ENCODE measurements at regions not wholly inside any gene's neighbourhood (a gene's known extent, or its start where the extent isn't known, plus 50 kb on each side); places are given as distances from the start of the nearest gene placed in this dataset.
A peak's percentile ranks its signal among the peaks of the same experiment; 100 is the strongest.

DNA sequence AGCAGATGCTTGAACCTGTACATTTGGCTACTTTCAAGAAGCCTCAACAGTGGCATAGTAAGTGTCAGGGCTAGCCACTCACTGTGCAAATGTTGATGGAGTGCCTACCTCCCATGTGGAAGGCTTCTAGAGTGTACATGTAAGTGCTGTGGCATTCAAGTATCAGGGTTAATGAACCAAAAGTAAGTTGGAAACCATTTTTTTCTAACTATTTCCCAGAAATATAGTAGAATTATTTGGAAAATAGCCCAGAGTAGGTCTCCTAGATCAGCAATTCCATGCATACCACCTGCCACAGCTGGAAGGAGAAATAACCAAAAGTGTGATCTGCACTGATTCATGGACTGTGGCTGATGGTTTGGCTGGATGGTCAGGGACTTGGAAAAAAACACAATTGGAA is 53.3 kb downstream of the FOXD1 start:
- H3K4me3 Mint-ChIP-seq, result no peak overlapping the region
- DNase-seq (no peak), ATAC-seq (ENCODE audit: low read depth in 2 of 2) (no peak)
- Histone ChIP-seq H3K4me1 (ENCODE audit: control insufficient read depth, insufficient read depth, low read length, poor library complexity, severe bottlenecking) (no peaks in the 10 kb centered on the region), H3K9me3 (ENCODE audit: control insufficient read depth in 2 of 2, low read length in 2 of 2) (no peaks in the 10 kb centered on the region), H3K4me3 (ENCODE audit: low read depth, low read length) (no peak overlapping the region), H3K27me3 (ENCODE audit: control insufficient read depth, insufficient read depth, low read length) (peaks cover 22% of the 10 kb centered on the region), H3K36me3 (ENCODE audit: control insufficient read depth, insufficient read depth, low read length) (no peaks in the 10 kb centered on the region), H3K27ac (ENCODE audit: insufficient read depth, low read length, poor library complexity, severe bottlenecking) (no peak overlapping the region)
- no peak overlapping the region for H3K27ac Mint-ChIP-seq
- H3K36me3 Mint-ChIP-seq, result no peaks in the 10 kb centered on the region
- peaks cover 40% of the 10 kb centered on the region for H3K27me3 Mint-ChIP-seq
- peaks cover 0 to 4% (median 0%) of the 10 kb centered on the region in 7 donors for H3K9me3 Mint-ChIP-seq
- H3K4me1 Mint-ChIP-seq, result no peaks in the 10 kb centered on the region

DNA sequence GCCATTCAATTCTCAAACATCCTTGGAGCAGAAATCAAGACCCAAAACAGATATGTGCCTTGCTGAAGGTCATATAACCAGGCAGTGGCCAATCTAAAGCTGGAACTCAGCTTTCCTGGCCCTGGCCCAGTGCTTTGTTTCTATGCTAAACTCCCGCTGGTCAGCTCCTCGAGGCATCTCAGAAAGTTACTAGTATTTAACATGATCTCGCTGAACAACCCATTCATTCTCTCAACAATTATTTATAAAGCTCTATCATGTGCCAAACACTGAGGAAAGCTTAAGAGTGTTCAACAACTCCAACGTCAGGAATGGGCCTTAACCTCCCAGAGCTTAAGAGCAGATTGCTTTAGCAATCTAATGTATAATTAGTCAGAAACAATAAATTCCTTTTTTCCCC is 54.0 kb downstream of the FOXD1 start:
- peaks cover 43% of the 10 kb centered on the region for H3K27me3 Mint-ChIP-seq
- no peak for DNase-seq
- H3K4me3 Mint-ChIP-seq, result no peak overlapping the region

DNA sequence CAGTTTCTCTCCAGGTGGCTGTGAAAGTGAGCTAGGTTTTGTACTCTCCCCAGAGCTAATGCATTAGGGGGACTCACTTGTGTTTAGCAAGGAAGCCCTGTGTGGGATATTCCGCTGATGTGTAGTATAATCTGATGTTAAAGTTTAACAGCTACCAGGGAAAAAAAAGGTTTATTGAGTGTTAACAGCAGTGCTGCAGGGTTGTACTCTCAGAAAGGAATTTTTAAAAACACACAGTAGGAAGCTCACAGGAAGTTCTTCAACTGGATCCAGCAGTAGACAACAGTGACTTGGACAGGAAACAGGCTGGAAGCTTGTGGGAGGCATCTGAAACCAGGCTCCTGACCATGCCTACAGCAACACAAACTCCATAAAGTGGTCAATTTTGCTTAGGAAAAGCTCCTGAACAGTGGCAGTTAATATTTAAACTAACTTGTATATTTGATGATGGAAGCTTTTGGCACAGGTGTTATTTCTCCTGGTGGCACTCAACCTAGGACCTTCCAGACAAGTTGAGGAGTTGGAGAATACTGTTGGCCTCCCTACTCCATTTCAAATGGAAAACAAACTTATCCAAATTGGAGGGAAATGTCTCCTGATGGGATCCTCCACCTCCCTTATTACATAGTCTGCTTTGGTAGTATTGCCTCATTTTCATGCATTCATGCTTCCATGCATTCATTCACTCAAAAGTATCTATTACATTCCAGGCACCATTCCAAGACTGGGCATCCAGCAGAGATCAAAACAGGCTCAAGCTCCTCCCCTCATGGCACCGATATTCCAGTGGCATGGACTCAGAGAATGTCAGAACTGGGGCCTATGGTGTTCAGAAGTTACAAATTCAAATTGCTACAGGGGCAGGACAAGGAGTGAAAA is 54.7 kb downstream of the FOXD1 start:
- DNase-seq, result no peak
- Histone ChIP-seq H3K36me3 (ENCODE audit: control insufficient read depth, insufficient read depth, low read length) (no peaks in the 10 kb centered on the region), H3K27me3 (ENCODE audit: control insufficient read depth, insufficient read depth, low read length) (peaks cover 19% of the 10 kb centered on the region), H3K9me3 (ENCODE audit: control insufficient read depth in 2 of 2, low read length in 2 of 2) (no peaks in the 10 kb centered on the region), H3K4me1 (ENCODE audit: control insufficient read depth, insufficient read depth, low read length, poor library complexity, severe bottlenecking) (no peaks in the 10 kb centered on the region), H3K27ac (ENCODE audit: insufficient read depth, low read length, poor library complexity, severe bottlenecking) (no peak overlapping the region), H3K4me3 (ENCODE audit: low read depth, low read length) (no peak overlapping the region)
- Mint-ChIP-seq H3K27me3 (peaks cover 43% of the 10 kb centered on the region), H3K9me3 (peaks cover 0 to 4% (median 0%) of the 10 kb centered on the region in 7 donors), H3K4me1 (no peaks in the 10 kb centered on the region), H3K27ac (no peak overlapping the region), H3K36me3 (no peaks in the 10 kb centered on the region), H3K4me3 (no peak overlapping the region)
- no peak for ATAC-seq (ENCODE audit: low read depth in 2 of 2)

More for the DNA sequence above, 54.0 kb downstream of the FOXD1 start:
- Histone ChIP-seq H3K4me3 (ENCODE audit: low read depth, low read length) (no peak overlapping the region), H3K27me3 (ENCODE audit: control insufficient read depth, insufficient read depth, low read length) (peaks cover 19% of the 10 kb centered on the region), H3K36me3 (ENCODE audit: control insufficient read depth, insufficient read depth, low read length) (no peaks in the 10 kb centered on the region), H3K4me1 (ENCODE audit: control insufficient read depth, insufficient read depth, low read length, poor library complexity, severe bottlenecking) (no peaks in the 10 kb centered on the region), H3K9me3 (ENCODE audit: control insufficient read depth in 2 of 2, low read length in 2 of 2) (no peaks in the 10 kb centered on the region), H3K27ac (ENCODE audit: insufficient read depth, low read length, poor library complexity, severe bottlenecking) (no peak overlapping the region)
- Mint-ChIP-seq H3K36me3 (no peaks in the 10 kb centered on the region), H3K9me3 (peaks cover 0 to 4% (median 0%) of the 10 kb centered on the region in 7 donors), H3K4me1 (no peaks in the 10 kb centered on the region), H3K27ac (no peak overlapping the region)
- ATAC-seq (ENCODE audit: low read depth in 2 of 2), result no peak

DNA sequence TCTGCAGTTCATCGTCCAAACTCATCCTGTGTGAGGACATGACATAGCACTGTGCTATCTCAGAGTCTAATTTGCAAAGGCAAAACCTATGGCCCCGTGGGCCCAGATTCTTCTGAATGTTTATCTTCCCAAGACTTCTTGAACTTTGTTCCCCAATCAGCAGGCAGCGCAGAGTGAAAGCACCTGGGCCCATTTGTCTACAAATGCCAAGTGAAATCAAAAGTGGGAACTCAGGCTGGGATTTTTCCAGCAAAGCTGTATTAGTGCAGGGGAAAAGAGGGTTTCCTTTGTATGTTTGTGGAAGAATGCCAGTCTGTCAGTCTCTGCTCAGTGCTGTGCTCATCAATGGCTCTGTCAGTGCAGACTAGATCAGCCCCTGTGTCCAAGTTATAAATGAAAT is 55.8 kb downstream of the FOXD1 start:
- Histone ChIP-seq H3K9me3 (ENCODE audit: control insufficient read depth in 2 of 2, low read length in 2 of 2) (no peaks in the 10 kb centered on the region), H3K27ac (ENCODE audit: insufficient read depth, low read length, poor library complexity, severe bottlenecking) (no peak overlapping the region), H3K36me3 (ENCODE audit: control insufficient read depth, insufficient read depth, low read length) (no peaks in the 10 kb centered on the region), H3K27me3 (ENCODE audit: control insufficient read depth, insufficient read depth, low read length) (peaks cover 19% of the 10 kb centered on the region), H3K4me3 (ENCODE audit: low read depth, low read length) (no peak overlapping the region), H3K4me1 (ENCODE audit: control insufficient read depth, insufficient read depth, low read length, poor library complexity, severe bottlenecking) (peaks cover 7% of the 10 kb centered on the region)
- peaks cover 48% of the 10 kb centered on the region for H3K27me3 Mint-ChIP-seq
- no peak for ATAC-seq (ENCODE audit: low read depth in 2 of 2)
- no peaks in the 10 kb centered on the region for H3K36me3 Mint-ChIP-seq
- H3K9me3 Mint-ChIP-seq, result peaks cover 0 to 5% (median 0%) of the 10 kb centered on the region in 7 donors
- no peak overlapping the region for H3K27ac Mint-ChIP-seq
- no peak for DNase-seq
- H3K4me1 Mint-ChIP-seq, result peaks cover 0 to 7% (median 6%) of the 10 kb centered on the region in 4 donors
- H3K4me3 Mint-ChIP-seq, result no peak overlapping the region

DNA sequence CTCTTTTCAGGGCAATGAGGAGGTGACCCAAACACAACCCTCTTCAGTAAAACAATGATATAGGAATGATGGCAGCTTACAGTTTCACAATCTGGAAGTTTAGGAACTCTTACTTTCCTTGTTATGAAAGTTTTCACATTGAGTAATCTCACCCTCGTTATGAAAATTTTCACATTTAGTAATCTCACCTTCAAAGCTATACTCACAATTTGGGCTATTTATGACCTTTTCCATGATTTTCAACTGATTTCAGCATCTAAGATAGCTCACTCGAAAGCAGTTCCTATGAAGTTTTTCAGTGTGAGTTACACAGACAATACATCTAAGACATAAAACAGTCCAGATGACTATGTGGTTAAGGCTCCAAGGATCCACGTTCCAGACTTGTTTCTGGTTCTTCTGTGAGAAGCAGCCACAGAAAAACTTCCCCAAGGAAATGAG is 57.1 kb downstream of the FOXD1 start:
- Mint-ChIP-seq H3K9me3 (peaks cover 0 to 6% (median 0%) of the 10 kb centered on the region in 7 donors), H3K4me1 (peaks cover 0 to 19% (median 15%) of the 10 kb centered on the region in 4 donors), H3K4me3 (no peak overlapping the region), H3K27me3 (peaks cover 52% of the 10 kb centered on the region), H3K27ac (no peak overlapping the region), H3K36me3 (no peaks in the 10 kb centered on the region)
- H3K9me3 ChIP-seq (ENCODE audit: control insufficient read depth in 2 of 2, low read length in 2 of 2), result no peaks in the 10 kb centered on the region
- no peaks in the 10 kb centered on the region for H3K36me3 ChIP-seq (ENCODE audit: control insufficient read depth, insufficient read depth, low read length)
- H3K27ac ChIP-seq (ENCODE audit: insufficient read depth, low read length, poor library complexity, severe bottlenecking), result no peak overlapping the region
- peaks cover 20% of the 10 kb centered on the region for H3K4me1 ChIP-seq (ENCODE audit: control insufficient read depth, insufficient read depth, low read length, poor library complexity, severe bottlenecking)
- ATAC-seq (ENCODE audit: low read depth in 2 of 2) (no peak), DNase-seq (no peak)
- no peak overlapping the region for H3K4me3 ChIP-seq (ENCODE audit: low read depth, low read length)
- H3K27me3 ChIP-seq (ENCODE audit: control insufficient read depth, insufficient read depth, low read length), result peaks cover 16% of the 10 kb centered on the region

DNA sequence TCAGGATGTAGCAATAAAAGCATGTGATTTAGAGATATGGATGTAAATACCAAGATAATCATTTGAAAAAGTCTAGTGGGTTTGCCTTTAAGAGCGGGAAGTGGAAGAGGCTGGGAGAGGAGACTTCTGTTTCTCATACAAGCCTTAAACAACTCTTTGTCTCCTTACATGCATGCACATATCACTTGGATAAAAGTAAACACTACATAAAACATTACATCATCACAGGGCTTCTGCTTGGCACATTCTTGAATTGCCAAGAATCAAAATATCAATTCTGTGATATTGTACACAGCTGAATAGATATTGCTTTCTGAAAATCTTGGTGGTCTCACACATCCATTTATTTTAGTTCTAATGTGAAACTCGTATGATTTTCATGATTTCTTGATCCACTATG is 57.6 kb downstream of the FOXD1 start:
- Histone ChIP-seq H3K27me3 (ENCODE audit: control insufficient read depth, insufficient read depth, low read length) (peaks cover 16% of the 10 kb centered on the region), H3K36me3 (ENCODE audit: control insufficient read depth, insufficient read depth, low read length) (no peaks in the 10 kb centered on the region), H3K27ac (ENCODE audit: insufficient read depth, low read length, poor library complexity, severe bottlenecking) (no peak overlapping the region), H3K4me3 (ENCODE audit: low read depth, low read length) (no peak overlapping the region), H3K9me3 (ENCODE audit: control insufficient read depth in 2 of 2, low read length in 2 of 2) (no peaks in the 10 kb centered on the region), H3K4me1 (ENCODE audit: control insufficient read depth, insufficient read depth, low read length, poor library complexity, severe bottlenecking) (peaks cover 20% of the 10 kb centered on the region)
- Mint-ChIP-seq H3K27ac (no peak overlapping the region), H3K4me3 (no peak overlapping the region), H3K4me1 (peaks cover 0 to 22% (median 15%) of the 10 kb centered on the region in 4 donors), H3K36me3 (no peaks in the 10 kb centered on the region), H3K27me3 (peaks cover 48% of the 10 kb centered on the region), H3K9me3 (peaks cover 0 to 7% (median 0%) of the 10 kb centered on the region in 7 donors)
- ATAC-seq (ENCODE audit: low read depth in 2 of 2) (no peak), DNase-seq (no peak)

DNA sequence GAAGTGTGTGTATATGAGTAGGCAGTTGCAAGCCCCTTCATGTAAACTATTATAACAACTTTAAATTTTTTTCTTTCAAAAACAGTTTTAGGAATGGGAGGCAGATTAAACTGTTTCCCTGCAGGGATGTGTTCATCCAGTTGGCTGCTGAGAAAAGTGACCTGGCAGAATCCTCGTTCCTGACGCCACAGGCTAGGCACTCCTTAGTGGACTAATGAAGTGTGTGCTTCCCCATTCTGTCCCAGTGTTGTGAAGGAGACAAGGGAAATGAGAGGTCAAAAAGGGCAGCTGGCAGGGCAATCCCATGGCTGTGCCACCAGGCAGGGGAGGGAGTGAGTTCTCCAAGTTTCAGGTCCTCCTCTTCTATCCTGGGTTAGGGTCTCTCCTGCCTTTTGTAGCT is 59.8 kb downstream of the FOXD1 start:
- Histone ChIP-seq H3K27ac (ENCODE audit: insufficient read depth, low read length, poor library complexity, severe bottlenecking) (no peak overlapping the region), H3K4me1 (ENCODE audit: control insufficient read depth, insufficient read depth, low read length, poor library complexity, severe bottlenecking) (peaks cover 20% of the 10 kb centered on the region), H3K36me3 (ENCODE audit: control insufficient read depth, insufficient read depth, low read length) (no peaks in the 10 kb centered on the region), H3K4me3 (ENCODE audit: low read depth, low read length) (no peak overlapping the region), H3K27me3 (ENCODE audit: control insufficient read depth, insufficient read depth, low read length) (peaks cover 9% of the 10 kb centered on the region), H3K9me3 (ENCODE audit: control insufficient read depth in 2 of 2, low read length in 2 of 2) (peaks cover 17 to 18% of the 10 kb centered on the region in 2 experiments)
- DNase-seq (no peak), ATAC-seq (ENCODE audit: low read depth in 2 of 2) (no peak)
- Mint-ChIP-seq H3K9me3 (peaks cover 0 to 17% (median 5%) of the 10 kb centered on the region in 7 donors), H3K4me1 (peaks cover 0 to 22% (median 15%) of the 10 kb centered on the region in 4 donors), H3K4me3 (no peak overlapping the region), H3K36me3 (peaks cover 10% of the 10 kb centered on the region), H3K27ac (peak overlapping the region in 1 of 3 donors; percentile 38), H3K27me3 (peaks cover 51% of the 10 kb centered on the region)

DNA sequence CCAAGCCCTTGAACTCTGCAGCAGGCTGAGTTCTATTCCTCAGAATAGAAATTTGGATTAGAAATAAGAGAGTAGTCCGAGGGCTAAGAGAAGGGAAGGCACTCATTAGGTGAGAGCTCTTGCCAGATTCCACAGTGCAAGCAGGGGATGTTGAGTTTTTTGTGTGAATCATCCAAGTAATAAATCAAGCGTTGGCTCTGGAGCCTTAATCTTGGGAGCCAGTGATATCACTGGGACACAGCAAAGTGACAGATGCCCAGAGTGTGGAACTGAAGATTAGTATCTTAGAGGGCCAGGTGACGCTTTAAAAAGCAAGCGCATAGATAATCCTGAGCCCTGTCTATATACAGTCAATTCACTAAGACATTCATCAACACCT is 60.3 kb downstream of the FOXD1 start:
- Histone ChIP-seq H3K4me3 (ENCODE audit: low read depth, low read length) (no peak overlapping the region), H3K36me3 (ENCODE audit: control insufficient read depth, insufficient read depth, low read length) (no peaks in the 10 kb centered on the region), H3K27ac (ENCODE audit: insufficient read depth, low read length, poor library complexity, severe bottlenecking) (no peak overlapping the region), H3K4me1 (ENCODE audit: control insufficient read depth, insufficient read depth, low read length, poor library complexity, severe bottlenecking) (peaks cover 20% of the 10 kb centered on the region), H3K9me3 (ENCODE audit: control insufficient read depth in 2 of 2, low read length in 2 of 2) (peaks cover 19 to 21% of the 10 kb centered on the region in 2 experiments), H3K27me3 (ENCODE audit: control insufficient read depth, insufficient read depth, low read length) (peaks cover 14% of the 10 kb centered on the region)
- H3K27me3 Mint-ChIP-seq, result peaks cover 55% of the 10 kb centered on the region
- peaks cover 0 to 18% (median 6%) of the 10 kb centered on the region in 7 donors for H3K9me3 Mint-ChIP-seq
- peak overlapping the region in 1 of 3 donors; percentile 29 for H3K27ac Mint-ChIP-seq
- DNase-seq (no peak), ATAC-seq (ENCODE audit: low read depth in 2 of 2) (no peak)
- H3K36me3 Mint-ChIP-seq, result peaks cover 11% of the 10 kb centered on the region
- peaks cover 0 to 22% (median 15%) of the 10 kb centered on the region in 4 donors for H3K4me1 Mint-ChIP-seq
- H3K4me3 Mint-ChIP-seq, result peak overlapping the region; percentile 32 to 80 (median 57)
